ENCODE measurements at regions not wholly inside any gene's neighbourhood (a gene's known extent, or its start where the extent isn't known, plus 50 kb on each side); places are given as distances from the start of the nearest gene placed in this dataset.
"Not testable (repeated sequence)": the region's sequence is repeated elsewhere in the genome, so short reads cannot be mapped to it uniquely, and the experiment has no call there.

GRCh38 chr14:40367717-40368116 lies 935.5 kb upstream of the FBXO33 start:
- DNase-seq (ENCODE audit: low spot score) = no peak

GRCh38 chr14:40365305-40365704 lies 933.1 kb upstream of the FBXO33 start:
- DNase-seq (ENCODE audit: low spot score) = no peak

GRCh38 chr14:40362856-40363255 lies 930.6 kb upstream of the FBXO33 start:
- no peak for DNase-seq (ENCODE audit: low spot score)

- no peak for DNase-seq (ENCODE audit: low spot score)
These were observed 922.5 kb upstream of the FBXO33 start for GRCh38 chr14:40354754-40355153.

- DNase-seq (ENCODE audit: low spot score) = not testable (repeated sequence)
These were observed 915.9 kb upstream of the FBXO33 start for GRCh38 chr14:40348104-40348503.

GRCh38 chr14:40347675-40348074 lies 915.4 kb upstream of the FBXO33 start:
- DNase-seq (ENCODE audit: low spot score) = no peak

- no peak for DNase-seq (ENCODE audit: low spot score)
These were observed 914.0 kb upstream of the FBXO33 start for GRCh38 chr14:40346275-40346674.

GRCh38 chr14:40345334-40345733 lies 913.1 kb upstream of the FBXO33 start:
- DNase-seq (ENCODE audit: low spot score) = no peak

GRCh38 chr14:40340708-40341107 lies 908.5 kb upstream of the FBXO33 start:
- DNase-seq (ENCODE audit: low spot score) = no peak

GRCh38 chr14:40336846-40337245 lies 904.6 kb upstream of the FBXO33 start:
- no peak for DNase-seq (ENCODE audit: low spot score)

- DNase-seq (ENCODE audit: low spot score) = not testable (repeated sequence)
These were observed 894.3 kb upstream of the FBXO33 start for GRCh38 chr14:40326519-40326918.

- DNase-seq (ENCODE audit: low spot score) = no peak
These were observed 886.0 kb upstream of the FBXO33 start for GRCh38 chr14:40318211-40318719.

- no peak for DNase-seq (ENCODE audit: low spot score)
These were observed 885.5 kb upstream of the FBXO33 start for GRCh38 chr14:40317690-40318089.

- DNase-seq (ENCODE audit: low spot score) = no peak
These were observed 880.1 kb upstream of the FBXO33 start for GRCh38 chr14:40312296-40312695.

- DNase-seq (ENCODE audit: low spot score) = no peak
These were observed 876.9 kb upstream of the FBXO33 start for GRCh38 chr14:40309124-40309523.

GRCh38 chr14:40308240-40308639 lies 876.0 kb upstream of the FBXO33 start:
- DNase-seq (ENCODE audit: low spot score) = no peak

- no peak for DNase-seq (ENCODE audit: low spot score)
These were observed 864.6 kb upstream of the FBXO33 start for GRCh38 chr14:40296821-40297220.

- no peak for DNase-seq (ENCODE audit: low spot score)
These were observed 860.4 kb upstream of the FBXO33 start for GRCh38 chr14:40292664-40293063.

GRCh38 chr14:40282196-40282595 lies 850.0 kb upstream of the FBXO33 start:
- no peak for DNase-seq (ENCODE audit: low spot score)

GRCh38 chr14:40280652-40281051 lies 848.4 kb upstream of the FBXO33 start:
- DNase-seq (ENCODE audit: low spot score) = no peak

GRCh38 chr14:40273417-40273816 lies 841.2 kb upstream of the FBXO33 start:
- DNase-seq (ENCODE audit: low spot score) = no peak

GRCh38 chr14:40271480-40271879 lies 839.2 kb upstream of the FBXO33 start:
- DNase-seq (ENCODE audit: low spot score) = no peak

GRCh38 chr14:40269436-40269835 lies 837.2 kb upstream of the FBXO33 start:
- no peak for DNase-seq (ENCODE audit: low spot score)

- DNase-seq (ENCODE audit: low spot score) = no peak
These were observed 836.0 kb upstream of the FBXO33 start for GRCh38 chr14:40268236-40268635.

GRCh38 chr14:40265096-40265495 lies 832.9 kb upstream of the FBXO33 start:
- no peak for DNase-seq (ENCODE audit: low spot score)
